SK-N-MC (cell line): ENCODE measurements at regions not wholly inside any gene's neighbourhood (a gene's known extent, or its start where the extent isn't known, plus 50 kb on each side); places are given as distances from the start of the nearest gene placed in this dataset.

Experiments used
- EZH2 ChIP-seq: fragments of 200-600 bp; sonication (generic); IDR thresholded peaks from one replicate; pipeline ENCODE4 v1.6.1; 2017; ENCODE audit warnings: antibody characterized with exemption
- POLR2AphosphoS5 ChIP-seq: IDR thresholded peaks from 2 replicates; pipeline ENCODE4 v1.6.1; 2012; ENCODE audit warnings: mild to moderate bottlenecking, low read depth, low read length, borderline replicate concordance

DNA sequence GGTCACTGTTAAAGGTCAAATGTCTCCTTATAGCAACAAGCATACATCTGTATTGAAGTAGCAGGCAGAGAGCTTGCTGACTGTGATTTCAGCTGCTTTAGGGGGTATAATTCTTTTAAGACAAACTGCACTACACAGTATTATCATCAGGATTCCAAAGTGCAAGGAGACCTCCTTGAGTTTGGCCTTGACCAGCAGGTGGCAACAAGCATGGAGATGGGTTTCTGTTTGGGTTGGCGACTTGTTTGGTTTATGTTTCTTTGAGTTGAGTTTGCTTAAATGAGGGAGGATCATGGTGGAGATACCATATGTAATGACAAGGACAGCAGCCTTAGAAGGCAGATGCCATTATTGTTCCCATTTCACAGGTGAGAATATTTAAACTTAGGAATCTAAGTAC is 681.0 kb upstream of the ID2 start:
- TF ChIP-seq EZH2 (no peak), POLR2AphosphoS5 (no peak)
